OCI-LY7 (cell line): ENCODE measurements at regions not wholly inside any gene's neighbourhood (a gene's known extent, or its start where the extent isn't known, plus 50 kb on each side); places are given as distances from the start of the nearest gene placed in this dataset.

Source experiments
- BruUV-seq: library from RNA; stranded (reverse); fragments of 400-500 nt; replicated peaks from 2 replicates; lab custom pipeline; 2021; lab: Mats Ljungman, UMichigan
- CTCF ChIA-PET: fragments of 300-600 bp; sonication (Branson Sonifier 250); formaldehyde crosslinking; loops from one replicate; lab custom pipeline; 2022; ENCODE audit warnings: antibody characterized with exemption; ENCODE audit not compliant: unreplicated experiment; lab: Charles Lee
- POLR2A ChIA-PET: fragments of 300-600 bp; sonication (Branson Sonifier 250); formaldehyde crosslinking; loops from one replicate; lab custom pipeline; 2022; ENCODE audit warnings: antibody characterized with exemption; lab: Charles Lee
- DNase-seq: peaks from one replicate; pipeline ENCODE4 v3.0.0-alpha.2; 2015; ENCODE audit warnings: low spot score
- H2AFZ ChIP-seq: fragments of 200-600 bp; sonication (generic), shearing (Covaris generic); 2 replicates; pipeline ENCODE4 v1.6.1; 2014; ENCODE audit warnings: mild to moderate bottlenecking, antibody characterized with exemption, low read length, moderate library complexity
- H3K27ac ChIP-seq: fragments of 200-600 bp; sonication (generic); 2 replicates; pipeline ENCODE4 v1.5.1; 2014; ENCODE audit warnings: mixed run types, low read depth, mild to moderate bottlenecking, moderate library complexity, low read length, inconsistent platforms; ENCODE audit not compliant: poor library complexity, severe bottlenecking
- H3K36me3 ChIP-seq: fragments of 200-600 bp; sonication (generic); 2 replicates; pipeline ENCODE4 v1.6.1; 2014; ENCODE audit warnings: mild to moderate bottlenecking, antibody characterized with exemption, low read length, moderate library complexity, mixed read lengths; ENCODE audit not compliant: insufficient read depth
- H3K4me1 ChIP-seq: fragments of 200-600 bp; sonication (generic); 2 replicates; pipeline ENCODE4 v1.5.1; 2014; ENCODE audit warnings: mild to moderate bottlenecking, low read length; ENCODE audit not compliant: insufficient read depth, poor library complexity, severe bottlenecking
- H3K4me2 ChIP-seq: fragments of 200-600 bp; sonication (generic); 2 replicates; pipeline ENCODE4 v1.6.1; 2014; ENCODE audit warnings: mild to moderate bottlenecking, low read length
- H3K4me3 ChIP-seq: fragments of 200-600 bp; sonication (generic); 2 replicates; pipeline ENCODE4 v1.5.1; 2014; ENCODE audit warnings: mild to moderate bottlenecking, low read depth, low read length; ENCODE audit not compliant: poor library complexity, severe bottlenecking
- H3K79me2 ChIP-seq: fragments of 200-600 bp; sonication (generic); 2 replicates; pipeline ENCODE4 v1.6.1; 2016; ENCODE audit warnings: low read depth, mild to moderate bottlenecking, low read length, moderate library complexity, mixed read lengths; ENCODE audit not compliant: insufficient read depth
- H3K9me2 ChIP-seq: fragments of 200-600 bp; sonication (generic); 2 replicates; pipeline ENCODE4 v1.6.1; 2016; ENCODE audit warnings: mild to moderate bottlenecking, low read length, mixed read lengths; ENCODE audit not compliant: insufficient read depth
- H3K9me3 ChIP-seq: fragments of 200-600 bp; sonication (generic); 2 replicates; pipeline ENCODE4 v1.6.1; 2014; ENCODE audit warnings: mild to moderate bottlenecking, mixed run types, low read length, mixed read lengths
- H4K20me1 ChIP-seq: fragments of 200-600 bp; sonication (generic); 2 replicates; pipeline ENCODE4 v1.6.1; 2014; ENCODE audit warnings: mild to moderate bottlenecking, antibody characterized with exemption, low read length, moderate library complexity, mixed read lengths; ENCODE audit not compliant: insufficient read depth
- CTCF ChIP-seq: fragments of 200-600 bp; sonication (generic); conservative IDR thresholded peaks from 2 replicates; pipeline ENCODE4 v1.5.1; 2014; ENCODE audit warnings: mild to moderate bottlenecking, antibody characterized with exemption, low read length, moderate library complexity, mixed read lengths
- EZH2phosphoT487 ChIP-seq: fragments of 200-600 bp; sonication (generic); IDR thresholded peaks from 2 replicates; pipeline ENCODE4 v1.6.1; 2018; ENCODE audit warnings: low read depth, borderline replicate concordance, mild to moderate bottlenecking, mixed run types, antibody characterized with exemption, low read length, moderate library complexity, mixed read lengths
- intact Hi-C: fragments of 100-400 bp; cut with micrococcal nuclease; formaldehyde crosslinking; loops from one replicate; pipeline ENCODE4 v1.10.0; 2022; ENCODE audit not compliant: unreplicated experiment

- H3K4me1 ChIP-seq = no peaks in the 10 kb centered on the region
- intact Hi-C loops = no loop called here
- no peak overlapping the region for H2AFZ ChIP-seq
- no peaks in the 10 kb centered on the region for H3K9me3 ChIP-seq
- H4K20me1 ChIP-seq = no peaks in the 10 kb centered on the region
- no peak for TF ChIP-seq EZH2phosphoT487
- no peak for TF ChIP-seq CTCF
- DNase-seq = no peak
- CTCF ChIA-PET = no interaction called here
- H3K4me3 ChIP-seq = no peak overlapping the region
- POLR2A ChIA-PET = interaction anchor here (1.0 kb wide), 1 partner anchor 27 kb away, joined by 3 read pairs; no protein-coding TSS in a partner anchor
- no peaks in the 10 kb centered on the region for H3K9me2 ChIP-seq
- H3K4me2 ChIP-seq = no peak overlapping the region
- no peak overlapping the region for H3K27ac ChIP-seq
- no TSS peak for BruUV-seq
- H3K36me3 ChIP-seq = no peaks in the 10 kb centered on the region
- no peaks in the 10 kb centered on the region for H3K79me2 ChIP-seq
Measured at GRCh38 chr9:108517651-108518365, 338.0 kb downstream of the ACTL7B start.

GRCh38 chr9:108516391-108516790 is 339.4 kb downstream of the ACTL7B start:
- TF ChIP-seq EZH2phosphoT487 = no peak
- TF ChIP-seq CTCF = no peak
- H3K4me2 ChIP-seq = no peak overlapping the region
- intact Hi-C loops = no loop called here
- no peaks in the 10 kb centered on the region for H3K79me2 ChIP-seq
- H4K20me1 ChIP-seq = no peaks in the 10 kb centered on the region
- H3K9me3 ChIP-seq = no peaks in the 10 kb centered on the region
- H3K27ac ChIP-seq = no peak overlapping the region
- DNase-seq = no peak
- no peaks in the 10 kb centered on the region for H3K36me3 ChIP-seq
- ChIA-PET CTCF (no interaction called here), POLR2A (interaction anchor here (0.6 kb wide), 1 partner anchor 624 kb away, joined by 3 read pairs; no protein-coding TSS in a partner anchor)
- H3K4me1 ChIP-seq = no peaks in the 10 kb centered on the region
- BruUV-seq = no TSS peak
- no peak overlapping the region for H3K4me3 ChIP-seq
- no peak overlapping the region for H2AFZ ChIP-seq
- H3K9me2 ChIP-seq = no peaks in the 10 kb centered on the region

GRCh38 chr9:108515856-108516255 is 339.9 kb downstream of the ACTL7B start:
- H3K9me3 ChIP-seq = no peaks in the 10 kb centered on the region
- no peak for DNase-seq
- intact Hi-C loops = no loop called here
- no peak overlapping the region for H2AFZ ChIP-seq
- no peaks in the 10 kb centered on the region for H4K20me1 ChIP-seq
- H3K4me3 ChIP-seq = no peak overlapping the region
- H3K36me3 ChIP-seq = no peaks in the 10 kb centered on the region
- H3K79me2 ChIP-seq = no peaks in the 10 kb centered on the region
- no peak overlapping the region for H3K27ac ChIP-seq
- H3K4me1 ChIP-seq = no peaks in the 10 kb centered on the region
- BruUV-seq = no TSS peak
- H3K4me2 ChIP-seq = no peak overlapping the region
- ChIA-PET POLR2A (interaction anchor here (0.6 kb wide), 2 partner anchors 286 to 624 kb away, joined by 3 to 6 read pairs; no protein-coding TSS in a partner anchor), CTCF (no interaction called here)
- H3K9me2 ChIP-seq = no peaks in the 10 kb centered on the region
- TF ChIP-seq EZH2phosphoT487 (no peak), CTCF (no peak)
